A549 (cell line): ENCODE measurements at regions not wholly inside any gene's neighbourhood (a gene's known extent, or its start where the extent isn't known, plus 50 kb on each side); places are given as distances from the start of the nearest gene placed in this dataset.

ENCODE experiments used
- CBX8 ChIP-seq: fragments of 200-600 bp; sonication (generic); IDR thresholded peaks from 2 replicates; pipeline ENCODE4 v1.6.1; 2016
- PBX3 ChIP-seq: IDR thresholded peaks from 2 replicates; pipeline ENCODE4 v1.6.1; 2012
- SREBF2 ChIP-seq: fragments of 450-650 bp; IDR thresholded peaks from 2 replicates; pipeline ENCODE4 v1.6.1; 2014; ENCODE audit warnings: mild to moderate bottlenecking, moderate library complexity
- TF ChIP-seq, protein P1 (sequence below): fragments of >200 bp; sonication (Bioruptor Twin); formaldehyde crosslinking; IDR thresholded peaks from 3 replicates; pipeline ENCODE4 v1.5.1; 2016

DNA sequence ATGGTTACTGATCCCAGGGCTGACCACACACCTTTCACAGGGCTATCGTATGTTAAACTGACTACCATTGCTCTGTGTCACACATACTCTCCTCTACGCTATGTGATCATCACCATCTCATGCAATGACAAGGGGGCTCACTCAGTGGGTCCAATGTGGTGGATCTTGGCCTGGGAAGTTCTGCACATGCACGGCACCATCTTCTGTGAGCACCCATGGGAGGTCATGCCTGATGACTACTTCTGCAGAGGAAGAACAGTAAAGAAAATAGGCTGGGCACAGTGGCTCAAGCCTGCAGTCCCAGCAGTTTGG, 60.0 kb upstream of the FOXD3 start:
- TF ChIP-seq SREBF2 (no peak), PBX3 (no peak), CBX8 (no peak)
- TF ChIP-seq, protein P1, sequence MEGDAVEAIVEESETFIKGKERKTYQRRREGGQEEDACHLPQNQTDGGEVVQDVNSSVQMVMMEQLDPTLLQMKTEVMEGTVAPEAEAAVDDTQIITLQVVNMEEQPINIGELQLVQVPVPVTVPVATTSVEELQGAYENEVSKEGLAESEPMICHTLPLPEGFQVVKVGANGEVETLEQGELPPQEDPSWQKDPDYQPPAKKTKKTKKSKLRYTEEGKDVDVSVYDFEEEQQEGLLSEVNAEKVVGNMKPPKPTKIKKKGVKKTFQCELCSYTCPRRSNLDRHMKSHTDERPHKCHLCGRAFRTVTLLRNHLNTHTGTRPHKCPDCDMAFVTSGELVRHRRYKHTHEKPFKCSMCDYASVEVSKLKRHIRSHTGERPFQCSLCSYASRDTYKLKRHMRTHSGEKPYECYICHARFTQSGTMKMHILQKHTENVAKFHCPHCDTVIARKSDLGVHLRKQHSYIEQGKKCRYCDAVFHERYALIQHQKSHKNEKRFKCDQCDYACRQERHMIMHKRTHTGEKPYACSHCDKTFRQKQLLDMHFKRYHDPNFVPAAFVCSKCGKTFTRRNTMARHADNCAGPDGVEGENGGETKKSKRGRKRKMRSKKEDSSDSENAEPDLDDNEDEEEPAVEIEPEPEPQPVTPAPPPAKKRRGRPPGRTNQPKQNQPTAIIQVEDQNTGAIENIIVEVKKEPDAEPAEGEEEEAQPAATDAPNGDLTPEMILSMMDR, result no peak
